ENCODE measurements at regions not wholly inside any gene's neighbourhood (a gene's known extent, or its start where the extent isn't known, plus 50 kb on each side); places are given as distances from the start of the nearest gene placed in this dataset.

DNA sequence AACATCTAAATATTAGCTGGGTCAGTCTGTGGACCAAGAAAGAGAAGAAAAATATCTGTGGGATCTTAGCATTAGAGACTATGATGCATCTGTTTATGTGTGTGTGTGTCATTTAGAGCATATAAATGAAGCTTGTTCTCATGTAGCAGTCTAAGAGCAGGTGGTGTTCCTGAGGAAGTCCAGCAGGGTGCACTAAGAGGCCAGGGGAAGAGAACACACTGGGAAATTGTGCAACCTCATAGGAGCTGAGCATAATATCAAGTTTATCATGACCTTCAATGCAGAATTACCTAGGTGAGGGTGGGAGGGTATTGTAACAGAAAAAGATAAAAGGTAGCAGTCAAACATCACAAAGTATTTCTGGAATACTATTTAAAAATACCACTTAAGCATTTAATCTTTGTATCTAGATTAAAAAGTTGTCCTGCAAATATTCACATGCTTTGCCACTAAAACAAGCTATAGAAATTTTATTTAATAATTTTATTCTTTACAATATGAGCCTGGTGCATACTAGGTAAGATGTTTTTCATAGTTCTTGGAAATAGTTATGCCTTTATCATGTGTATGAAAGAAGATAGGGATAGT, 80.5 kb downstream of the SMPDL3A start:
- Mint-ChIP-seq H3K36me3 (ENCODE audit: insufficient read depth, unreplicated experiment) (no peaks in the 10 kb centered on the region), H3K27me3 (ENCODE audit: insufficient read depth, unreplicated experiment) (peaks cover 3% of the 10 kb centered on the region), H3K4me3 (ENCODE audit: unreplicated experiment) (no peak overlapping the region), H3K9me3 (ENCODE audit: unreplicated experiment) (no peaks in the 10 kb centered on the region), H3K27ac (ENCODE audit: unreplicated experiment) (no peak overlapping the region), H3K4me1 (ENCODE audit: low read depth, unreplicated experiment) (no peaks in the 10 kb centered on the region)
- no TSS peak for BruUV-seq (replicated peaks)
- intact Hi-C loops (cut with micrococcal nuclease; ENCODE audit: unreplicated experiment), result loop anchor here (1.0 to 5.0 kb wide), 5 partner anchors 78 to 846 kb away; no protein-coding TSS in a partner anchor
- Histone ChIP-seq H3K4me1 (no peaks in the 10 kb centered on the region), H3K4me3 (ENCODE audit: low read depth, low read length) (no peak overlapping the region), H3K27me3 (replicated peaks; ENCODE audit: control insufficient read depth, insufficient read depth, low read length) (no peaks in the 10 kb centered on the region; the same call in 1 of the 2 replicates), H3K9me3 (no peaks in the 10 kb centered on the region), H3K36me3 (ENCODE audit: control insufficient read depth, insufficient read depth, low read length) (no peaks in the 10 kb centered on the region)
- peak; percentile 50 for DNase-seq
- TF ChIP-seq, protein P1, sequence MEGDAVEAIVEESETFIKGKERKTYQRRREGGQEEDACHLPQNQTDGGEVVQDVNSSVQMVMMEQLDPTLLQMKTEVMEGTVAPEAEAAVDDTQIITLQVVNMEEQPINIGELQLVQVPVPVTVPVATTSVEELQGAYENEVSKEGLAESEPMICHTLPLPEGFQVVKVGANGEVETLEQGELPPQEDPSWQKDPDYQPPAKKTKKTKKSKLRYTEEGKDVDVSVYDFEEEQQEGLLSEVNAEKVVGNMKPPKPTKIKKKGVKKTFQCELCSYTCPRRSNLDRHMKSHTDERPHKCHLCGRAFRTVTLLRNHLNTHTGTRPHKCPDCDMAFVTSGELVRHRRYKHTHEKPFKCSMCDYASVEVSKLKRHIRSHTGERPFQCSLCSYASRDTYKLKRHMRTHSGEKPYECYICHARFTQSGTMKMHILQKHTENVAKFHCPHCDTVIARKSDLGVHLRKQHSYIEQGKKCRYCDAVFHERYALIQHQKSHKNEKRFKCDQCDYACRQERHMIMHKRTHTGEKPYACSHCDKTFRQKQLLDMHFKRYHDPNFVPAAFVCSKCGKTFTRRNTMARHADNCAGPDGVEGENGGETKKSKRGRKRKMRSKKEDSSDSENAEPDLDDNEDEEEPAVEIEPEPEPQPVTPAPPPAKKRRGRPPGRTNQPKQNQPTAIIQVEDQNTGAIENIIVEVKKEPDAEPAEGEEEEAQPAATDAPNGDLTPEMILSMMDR (IDR thresholded peaks at IDR 0.05; ENCODE audit: insufficient read depth in 1 of 2, low read depth in 1 of 2, low read length in 1 of 2, severe bottlenecking in 1 of 2, unreplicated experiment in 1 of 2), result peak; percentile 71 to 75
- ChIA-PET CTCF (interaction anchor here (0.6 to 1.7 kb wide), 7 partner anchors 78 to 846 kb away, joined by 3 to 22 read pairs (median 5); no protein-coding TSS in a partner anchor), POLR2A (no interaction called here)

DNA sequence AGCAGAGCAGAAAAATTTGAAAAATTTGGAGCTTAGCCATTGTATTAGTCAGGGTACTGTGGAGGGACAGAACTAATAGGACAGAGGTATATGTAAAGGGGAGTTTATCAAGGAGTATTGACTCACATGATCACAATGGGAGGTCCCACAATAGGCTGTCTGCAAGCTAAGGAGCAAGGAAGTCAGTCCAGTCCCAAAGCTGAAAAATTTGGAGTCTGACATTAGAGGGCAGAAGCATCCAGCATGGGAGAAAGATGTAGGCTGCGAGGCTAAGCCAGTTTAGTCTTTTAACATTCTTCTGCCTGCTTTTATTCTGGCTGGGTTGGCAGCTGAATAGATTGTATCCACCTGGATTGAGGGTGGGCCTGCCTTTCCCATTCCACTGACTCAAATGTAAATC, 82.0 kb downstream of the SMPDL3A start:
- Mint-ChIP-seq H3K36me3 (ENCODE audit: insufficient read depth, unreplicated experiment) (no peaks in the 10 kb centered on the region), H3K27ac (ENCODE audit: unreplicated experiment) (no peak overlapping the region), H3K9me3 (ENCODE audit: unreplicated experiment) (no peaks in the 10 kb centered on the region), H3K27me3 (ENCODE audit: insufficient read depth, unreplicated experiment) (peaks cover 6% of the 10 kb centered on the region), H3K4me1 (ENCODE audit: low read depth, unreplicated experiment) (no peaks in the 10 kb centered on the region), H3K4me3 (ENCODE audit: unreplicated experiment) (no peak overlapping the region)
- Histone ChIP-seq H3K4me3 (ENCODE audit: low read depth, low read length) (no peak overlapping the region), H3K4me1 (no peaks in the 10 kb centered on the region), H3K9me3 (no peaks in the 10 kb centered on the region), H3K36me3 (ENCODE audit: control insufficient read depth, insufficient read depth, low read length) (no peaks in the 10 kb centered on the region), H3K27me3 (replicated peaks; ENCODE audit: control insufficient read depth, insufficient read depth, low read length) (no peaks in the 10 kb centered on the region)
- POLR2A ChIA-PET, result no interaction called here
- BruUV-seq (replicated peaks), result no TSS peak
- intact Hi-C loops (cut with micrococcal nuclease; ENCODE audit: unreplicated experiment), result loop anchor here (5.0 kb wide), 1 partner anchor 76 kb away; no protein-coding TSS in a partner anchor
- no peak for DNase-seq
- TF ChIP-seq, protein P1 (IDR thresholded peaks at IDR 0.05; ENCODE audit: insufficient read depth in 1 of 2, low read depth in 1 of 2, low read length in 1 of 2, severe bottlenecking in 1 of 2, unreplicated experiment in 1 of 2), result no peak
- CTCF ChIA-PET, result no interaction called here

DNA sequence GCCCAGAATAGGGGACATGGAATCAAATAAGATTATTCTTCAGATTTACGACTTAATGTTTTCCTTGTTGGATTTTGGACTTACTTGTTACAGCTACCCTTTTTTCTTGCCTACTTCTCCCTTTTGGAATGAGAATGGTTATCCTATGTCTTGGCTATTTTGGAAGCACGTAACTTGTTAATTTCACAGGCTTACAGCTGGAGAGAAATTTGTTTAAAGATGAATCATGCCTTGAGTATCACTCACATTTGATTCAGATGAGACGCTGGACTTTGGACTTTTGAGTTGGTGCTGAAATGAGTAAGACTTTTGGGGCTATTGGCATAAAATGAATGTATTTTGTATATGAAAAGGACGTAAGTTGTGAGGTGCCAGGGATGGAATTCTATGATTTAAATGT, 83.3 kb downstream of the SMPDL3A start:
- Histone ChIP-seq H3K9me3 (no peaks in the 10 kb centered on the region), H3K36me3 (ENCODE audit: control insufficient read depth, insufficient read depth, low read length) (no peaks in the 10 kb centered on the region), H3K4me3 (ENCODE audit: low read depth, low read length) (no peak overlapping the region), H3K27me3 (replicated peaks; ENCODE audit: control insufficient read depth, insufficient read depth, low read length) (no peaks in the 10 kb centered on the region), H3K4me1 (no peaks in the 10 kb centered on the region)
- ChIA-PET CTCF (no interaction called here), POLR2A (no interaction called here)
- intact Hi-C loops (cut with micrococcal nuclease; ENCODE audit: unreplicated experiment), result loop anchor here (5.0 kb wide), 1 partner anchor 75 kb away; no protein-coding TSS in a partner anchor
- TF ChIP-seq, protein P1 (IDR thresholded peaks at IDR 0.05; ENCODE audit: insufficient read depth in 1 of 2, low read depth in 1 of 2, low read length in 1 of 2, severe bottlenecking in 1 of 2, unreplicated experiment in 1 of 2), result no peak
- no peaks in the 10 kb centered on the region for H3K36me3 Mint-ChIP-seq (ENCODE audit: insufficient read depth, unreplicated experiment)
- no peak overlapping the region for H3K27ac Mint-ChIP-seq (ENCODE audit: unreplicated experiment)
- peaks cover 8% of the 10 kb centered on the region for H3K27me3 Mint-ChIP-seq (ENCODE audit: insufficient read depth, unreplicated experiment)
- BruUV-seq (replicated peaks), result no TSS peak
- no peaks in the 10 kb centered on the region for H3K9me3 Mint-ChIP-seq (ENCODE audit: unreplicated experiment)
- no peak for DNase-seq
- H3K4me3 Mint-ChIP-seq (ENCODE audit: unreplicated experiment), result no peak overlapping the region
- no peaks in the 10 kb centered on the region for H3K4me1 Mint-ChIP-seq (ENCODE audit: low read depth, unreplicated experiment)

Measured in Caco-2 (cell line).